NCI-H524 (cell line): ENCODE measurements at regions not wholly inside any gene's neighbourhood (a gene's known extent, or its start where the extent isn't known, plus 50 kb on each side); places are given as distances from the start of the nearest gene placed in this dataset.
A peak's percentile ranks its signal among the peaks of the same experiment; 100 is the strongest.

Experiments used
- DNase-seq, 2 experiments: peaks; one replicate each; lab custom pipeline; 2025; lab: John Stamatoyannopoulos, UW

DNA sequence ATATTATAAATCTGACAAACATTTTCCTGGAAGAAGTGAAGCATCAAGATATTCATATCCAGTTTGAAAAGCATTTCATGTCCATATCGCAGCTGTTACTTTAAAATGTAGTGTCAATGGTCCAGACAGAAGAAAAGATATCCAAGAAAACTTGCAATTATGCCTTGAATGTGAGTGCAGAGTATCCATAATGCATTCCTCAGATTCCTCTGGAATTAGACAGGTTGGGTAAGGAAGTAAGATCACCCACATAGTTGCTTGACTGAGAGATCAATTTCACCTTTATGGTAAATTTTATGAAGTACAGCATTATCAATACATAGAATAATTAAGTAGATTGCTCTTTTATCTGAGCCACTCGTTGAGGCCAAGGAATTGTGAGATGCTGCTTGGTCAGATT lies 327.0 kb upstream of the SLITRK5 start:
- no peak for DNase-seq

DNA sequence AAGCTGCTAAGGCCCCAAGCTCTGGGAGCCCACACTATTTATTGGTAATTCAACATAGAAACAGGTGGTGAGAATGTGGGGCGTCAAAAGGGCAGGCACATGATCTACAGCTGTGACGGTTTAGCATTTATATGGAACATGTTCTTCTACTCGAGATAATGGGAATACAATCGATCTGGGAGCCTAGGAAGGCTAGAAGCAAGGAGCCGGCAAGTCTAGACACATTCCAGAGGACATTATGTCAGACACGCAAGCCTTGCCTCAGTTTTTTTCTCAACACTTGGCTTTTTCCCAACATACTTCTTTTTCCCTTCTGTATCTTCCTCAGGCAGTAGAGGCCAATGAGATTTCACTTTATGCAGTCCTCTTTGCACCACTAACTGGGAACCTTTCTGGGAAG lies 315.7 kb upstream of the SLITRK5 start:
- no peak for DNase-seq

DNA sequence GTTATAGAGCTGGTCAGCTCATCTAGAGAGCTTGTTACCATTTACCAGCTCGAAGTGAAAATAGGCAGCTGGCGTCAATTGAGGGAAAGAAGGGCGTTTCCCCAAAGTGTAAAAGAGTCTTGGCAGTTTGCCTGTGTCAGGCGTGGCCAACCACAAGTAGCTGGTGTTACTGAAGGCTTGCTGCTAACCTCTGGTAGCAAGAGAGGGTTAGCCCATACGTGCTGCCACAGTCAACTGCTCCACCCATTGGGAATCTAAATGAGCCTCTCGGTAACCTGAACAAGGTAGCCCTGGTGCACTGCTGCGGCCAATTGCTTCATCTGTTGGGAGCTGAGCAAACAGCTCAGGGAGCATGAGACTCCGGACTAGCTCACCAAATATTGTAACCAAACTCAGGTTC lies 314.9 kb upstream of the SLITRK5 start:
- DNase-seq: no peak

DNA sequence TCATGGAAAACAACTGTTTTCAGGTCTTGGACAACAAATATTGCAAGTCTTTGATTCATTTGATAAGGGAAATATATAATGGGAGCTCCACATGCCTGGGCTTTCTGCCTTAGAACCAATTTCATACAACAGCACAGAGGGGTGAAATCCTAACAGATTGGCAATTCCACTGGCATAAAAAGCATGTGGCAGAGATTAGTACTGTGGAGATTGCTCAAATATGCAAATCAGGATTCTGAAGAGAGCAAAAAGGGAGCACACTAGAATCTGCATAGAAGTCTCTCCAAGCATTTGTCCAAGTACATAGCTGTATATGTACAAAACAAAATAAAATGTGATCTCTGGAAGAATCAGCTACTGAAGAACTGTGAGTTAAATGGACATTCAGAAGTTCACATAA lies 312.9 kb upstream of the SLITRK5 start:
- peak; percentile 2 to 39 for DNase-seq

DNA sequence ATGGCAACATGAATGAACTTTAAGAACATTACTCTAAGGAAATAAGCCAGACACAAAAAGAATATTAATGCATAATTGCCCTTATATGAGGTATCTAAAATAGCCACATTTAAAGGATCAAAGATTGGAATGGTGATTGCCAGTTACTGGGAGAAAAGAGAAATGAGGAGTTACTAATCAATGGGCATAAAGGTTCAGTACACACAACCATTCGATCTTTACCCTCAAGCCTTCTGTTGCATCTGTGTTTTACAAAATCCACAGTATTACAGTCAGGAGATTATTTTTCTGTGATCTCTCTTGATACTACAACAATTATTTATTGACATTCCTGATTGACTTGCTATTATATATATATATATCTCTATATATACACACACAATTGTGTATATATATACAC lies 310.0 kb upstream of the SLITRK5 start:
- DNase-seq: no peak

DNA sequence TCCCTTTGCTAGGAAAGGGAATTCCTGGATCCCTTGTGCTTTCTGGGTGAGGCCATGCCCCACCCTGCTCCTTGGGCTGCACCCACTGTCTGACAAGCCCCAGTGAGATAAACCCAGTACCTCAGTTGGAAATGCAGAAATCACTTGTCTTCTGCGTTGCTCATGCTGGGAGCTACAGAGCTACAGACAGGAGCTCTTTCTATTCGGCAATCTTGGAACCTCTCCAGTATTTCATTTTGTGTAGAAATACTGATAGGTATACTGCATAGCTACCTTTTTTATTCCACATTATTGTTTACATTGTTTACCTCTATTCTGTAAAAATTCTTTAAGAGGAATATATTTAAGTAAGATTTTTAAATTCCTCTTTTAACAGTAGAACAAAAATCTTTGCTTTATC lies 302.5 kb upstream of the SLITRK5 start:
- DNase-seq: no peak

DNA sequence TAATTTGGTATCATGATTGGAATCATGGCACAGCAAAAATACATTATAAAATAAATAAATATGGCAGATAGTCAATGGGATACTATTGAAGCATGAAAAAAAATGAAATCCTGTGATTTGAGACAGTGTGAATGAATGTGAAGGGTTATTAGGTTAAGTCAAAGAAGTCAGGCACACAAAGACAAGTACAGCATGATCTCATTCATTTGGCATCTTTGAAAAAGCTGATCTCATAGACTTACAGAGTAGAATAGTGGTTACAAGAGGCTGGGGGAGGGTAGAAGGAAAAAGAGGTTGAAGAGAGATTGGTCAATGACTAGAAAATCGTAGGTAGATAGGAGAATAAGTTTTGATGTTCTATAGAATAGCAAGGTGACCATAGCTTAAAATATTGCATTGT lies 295.1 kb upstream of the SLITRK5 start:
- no peak for DNase-seq

DNA sequence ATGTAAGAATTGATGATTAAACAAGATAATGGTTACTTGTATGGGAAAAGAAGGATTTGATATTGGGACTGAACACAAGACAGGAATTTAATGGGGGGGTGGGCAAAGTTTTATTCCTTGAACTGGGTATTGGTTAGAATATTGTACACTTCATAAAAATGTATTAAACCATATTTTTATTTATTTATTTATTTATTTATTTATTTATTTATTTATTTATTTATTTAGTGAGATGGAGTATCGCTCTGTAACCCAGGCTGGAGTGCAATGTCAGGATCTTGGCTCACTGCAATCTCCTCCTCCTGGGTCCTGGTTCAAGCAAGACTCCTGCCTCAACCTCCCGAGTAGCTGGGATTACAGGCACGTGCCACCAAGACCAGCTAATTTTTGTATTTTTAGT lies 287.1 kb upstream of the SLITRK5 start:
- DNase-seq: no peak

DNA sequence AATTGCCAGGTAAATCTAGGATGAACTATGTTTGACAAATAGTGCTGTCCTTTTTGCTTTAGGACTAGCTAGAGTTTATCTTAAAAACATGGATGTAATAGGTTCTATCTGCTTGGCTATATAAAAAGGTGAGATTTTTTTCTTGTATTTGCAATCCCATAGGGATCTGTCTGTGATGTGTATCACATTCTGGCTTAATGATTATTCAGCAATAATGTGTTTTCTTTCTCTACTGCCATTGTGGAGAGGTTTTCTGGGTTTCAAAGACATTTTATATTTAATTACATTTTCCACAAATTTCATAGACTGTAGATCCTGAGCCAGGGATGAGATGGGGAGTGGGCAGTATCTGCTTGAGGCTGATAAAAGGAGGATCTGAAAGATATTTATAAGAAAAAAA lies 277.8 kb upstream of the SLITRK5 start:
- no peak for DNase-seq

DNA sequence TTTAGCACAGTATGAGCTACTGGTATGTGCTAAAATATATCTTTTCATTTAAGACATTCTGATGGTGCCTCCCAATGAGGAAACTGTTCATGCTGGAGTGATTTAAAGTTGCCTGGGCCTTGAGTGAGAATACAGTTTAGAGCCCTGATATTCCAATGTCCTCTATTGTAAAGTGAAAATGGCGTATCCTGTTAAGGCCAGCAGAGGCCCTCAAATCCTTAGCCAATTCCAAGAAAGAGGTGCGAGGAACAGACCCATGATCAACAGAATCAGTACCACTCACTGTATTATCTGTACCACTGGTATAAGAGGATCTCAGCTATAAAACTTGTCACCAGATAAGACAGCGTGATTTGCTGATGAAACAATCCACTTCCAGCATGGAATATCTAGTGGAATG lies 273.1 kb upstream of the SLITRK5 start:
- no peak for DNase-seq

DNA sequence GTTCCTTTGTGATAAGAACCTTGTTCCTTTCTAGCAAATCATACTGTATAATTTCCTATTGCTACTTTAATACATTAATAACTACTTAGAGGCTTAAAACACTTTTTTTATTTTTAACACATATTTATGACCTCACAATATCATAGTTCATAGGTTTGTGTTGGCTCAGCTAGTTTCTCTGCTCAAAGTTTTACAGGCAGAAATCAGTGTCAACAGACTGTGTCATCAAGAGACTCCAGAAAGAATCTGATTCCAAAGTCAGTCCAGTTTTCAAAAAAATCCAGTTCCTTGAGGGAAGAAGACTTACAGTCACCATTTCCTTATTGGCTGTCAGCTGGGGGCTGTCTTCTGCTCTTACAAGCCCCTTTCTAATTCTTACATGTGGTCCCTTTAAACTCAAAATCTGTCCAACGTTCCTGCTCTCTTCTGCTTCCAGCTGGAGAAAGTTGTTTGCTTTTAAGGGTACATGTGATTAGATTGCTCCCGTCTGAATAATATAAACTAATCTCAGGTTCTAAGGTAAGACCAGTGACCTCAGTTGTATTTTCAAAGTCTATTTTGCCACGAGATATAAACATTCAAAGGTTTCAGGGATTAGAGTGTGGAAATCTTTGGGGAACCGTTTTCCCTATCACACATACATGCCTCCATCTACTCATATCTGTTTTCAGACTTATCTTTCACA lies 267.3 kb upstream of the SLITRK5 start:
- DNase-seq: no peak

DNA sequence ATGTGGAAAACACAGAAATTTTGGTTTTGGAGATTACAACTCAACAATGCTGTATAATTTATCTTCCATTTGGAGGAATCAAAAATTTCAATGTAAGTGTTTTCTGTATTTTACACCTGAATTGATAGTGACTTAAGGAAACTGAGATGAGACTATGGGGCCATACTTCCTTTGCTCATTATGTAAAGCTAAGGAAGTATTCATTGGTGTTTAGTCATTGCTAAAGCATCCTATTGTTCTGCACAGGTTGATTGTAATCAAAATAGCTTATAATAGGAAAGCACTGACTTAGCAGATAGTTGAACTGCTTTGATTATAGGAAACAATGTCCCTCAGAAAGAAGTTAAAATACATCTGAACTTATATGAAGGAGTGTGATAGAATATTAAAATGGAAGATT lies 244.4 kb upstream of the SLITRK5 start:
- DNase-seq: no peak

DNA sequence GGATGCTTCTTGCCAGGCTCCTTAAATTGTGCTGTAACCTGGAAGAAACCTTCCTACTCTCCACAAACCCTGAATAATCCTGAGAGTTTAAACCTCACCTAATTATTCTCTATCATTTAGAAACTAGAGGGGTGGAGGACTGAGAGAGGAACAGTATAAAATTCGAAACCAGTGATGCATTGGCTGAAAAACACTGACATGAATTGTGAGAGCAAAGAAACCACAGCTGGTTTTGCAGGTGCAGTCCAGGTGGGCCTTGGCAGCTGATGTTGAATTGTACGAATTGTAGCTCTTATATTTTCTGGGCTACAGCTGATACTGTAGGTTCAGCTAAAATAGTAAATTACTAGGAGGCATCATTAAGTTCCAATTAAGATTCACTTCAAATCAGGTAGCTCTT lies 227.0 kb upstream of the SLITRK5 start:
- DNase-seq: no peak

DNA sequence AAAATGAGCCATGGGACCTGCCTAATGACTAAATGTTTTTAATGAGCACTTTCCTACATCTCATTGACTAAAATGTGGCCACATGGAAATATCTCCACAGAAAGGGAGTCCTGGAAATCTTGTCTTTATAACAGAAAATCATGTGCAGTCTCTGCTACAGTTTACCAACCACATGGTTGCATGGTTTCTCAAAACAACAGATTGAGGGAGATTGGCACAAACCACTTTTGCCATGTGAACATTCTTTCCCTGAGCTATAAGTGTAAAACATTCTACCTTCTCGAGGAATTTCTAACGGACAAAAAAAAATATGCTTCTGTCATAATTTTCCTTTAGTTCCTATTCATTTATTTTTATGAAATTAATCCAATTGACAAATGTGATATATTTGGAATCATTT lies 218.9 kb upstream of the SLITRK5 start:
- peak; percentile 2 to 14 for DNase-seq

DNA sequence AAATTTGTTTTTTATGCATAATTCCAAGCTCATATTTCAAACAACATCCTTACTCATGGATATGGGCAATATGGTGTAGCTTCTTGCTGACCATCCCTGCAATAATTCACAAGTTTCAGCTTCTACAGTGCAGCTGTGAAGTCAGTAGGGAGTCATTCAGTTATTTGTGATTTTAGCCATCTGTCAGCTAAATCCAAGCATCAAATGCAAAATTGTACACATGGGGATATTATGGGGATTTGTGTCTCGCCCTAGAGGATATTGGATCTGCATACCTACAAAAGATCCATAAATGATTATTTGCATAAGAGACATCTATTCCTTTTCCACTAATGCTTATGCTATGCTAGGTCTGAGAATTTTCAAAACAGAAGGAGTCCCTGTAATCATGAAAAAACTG lies 217.9 kb upstream of the SLITRK5 start:
- DNase-seq: peak; percentile 28 to 80

DNA sequence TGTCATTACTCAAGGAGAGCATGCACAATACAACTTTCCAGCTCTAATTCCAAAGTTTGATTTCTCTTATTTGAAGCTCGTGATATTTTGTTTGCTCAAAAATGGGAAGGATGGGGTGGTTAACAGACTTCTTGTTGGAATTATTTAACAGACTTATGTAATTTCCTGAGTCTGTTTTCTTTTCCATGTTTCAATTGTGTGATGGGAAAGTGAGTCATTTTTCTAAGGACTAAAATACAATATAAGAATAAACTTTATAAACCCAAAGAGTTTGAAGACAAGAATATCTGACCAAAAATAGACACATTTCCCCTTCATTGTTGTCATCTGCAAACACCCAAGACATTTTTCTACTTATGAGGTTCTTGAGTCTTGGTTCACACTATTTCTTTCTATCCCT lies 211.8 kb upstream of the SLITRK5 start:
- no peak for DNase-seq

DNA sequence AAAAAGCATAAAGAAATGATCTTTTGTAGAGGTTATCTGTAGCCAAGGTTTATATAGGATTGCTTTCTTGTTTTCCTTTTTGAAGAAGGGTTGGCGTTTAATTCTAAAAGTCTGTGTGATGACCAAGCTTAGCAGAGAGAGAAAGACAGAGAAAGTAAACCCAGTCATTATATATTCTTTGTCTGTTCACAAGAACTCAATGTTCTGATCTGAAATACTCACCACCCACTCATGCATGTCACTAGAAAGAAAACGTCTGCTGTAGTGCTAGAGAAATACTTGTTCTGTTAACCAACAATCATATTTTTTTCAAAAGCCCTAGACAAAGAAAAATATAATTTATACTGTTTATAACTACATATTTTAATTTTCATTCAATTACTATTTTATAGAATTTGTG lies 173.7 kb upstream of the SLITRK5 start:
- DNase-seq: no peak

DNA sequence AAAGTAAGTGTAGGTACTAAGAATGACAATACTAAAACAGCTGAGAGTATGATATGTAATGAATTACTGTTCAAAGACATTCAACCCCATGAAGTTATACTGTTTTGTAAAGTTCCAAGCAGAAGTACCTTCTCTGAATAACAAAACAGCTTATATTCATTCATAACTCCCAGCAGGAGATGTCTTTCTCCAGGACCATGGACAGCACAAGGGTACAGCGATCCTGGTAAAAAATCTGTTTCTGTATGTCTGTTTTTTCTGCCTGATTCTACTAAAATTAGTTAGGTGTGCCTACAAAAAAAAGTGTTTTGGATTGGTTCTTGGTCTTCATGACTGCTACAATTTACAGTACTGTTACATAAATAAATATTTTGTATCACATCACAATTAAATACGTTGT lies 172.5 kb upstream of the SLITRK5 start:
- no peak for DNase-seq

DNA sequence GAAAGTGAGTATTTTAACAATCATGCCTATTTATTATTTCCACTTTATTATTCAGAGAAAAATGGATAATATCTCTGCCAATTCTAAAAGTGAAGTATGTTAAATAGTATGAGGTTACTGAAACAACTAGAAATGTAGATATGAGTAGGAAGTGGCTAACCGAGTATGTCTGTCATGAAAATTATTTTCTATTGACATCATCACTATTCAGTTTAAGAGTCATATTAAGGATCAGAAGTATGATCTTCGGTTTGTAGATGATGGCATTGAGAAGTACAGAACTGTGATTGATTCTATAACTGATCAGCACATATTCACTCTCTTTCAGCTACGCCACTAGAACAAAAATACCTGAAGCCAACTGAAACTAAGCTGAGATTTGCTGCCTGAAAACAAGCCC lies 146.4 kb upstream of the SLITRK5 start:
- no peak for DNase-seq

DNA sequence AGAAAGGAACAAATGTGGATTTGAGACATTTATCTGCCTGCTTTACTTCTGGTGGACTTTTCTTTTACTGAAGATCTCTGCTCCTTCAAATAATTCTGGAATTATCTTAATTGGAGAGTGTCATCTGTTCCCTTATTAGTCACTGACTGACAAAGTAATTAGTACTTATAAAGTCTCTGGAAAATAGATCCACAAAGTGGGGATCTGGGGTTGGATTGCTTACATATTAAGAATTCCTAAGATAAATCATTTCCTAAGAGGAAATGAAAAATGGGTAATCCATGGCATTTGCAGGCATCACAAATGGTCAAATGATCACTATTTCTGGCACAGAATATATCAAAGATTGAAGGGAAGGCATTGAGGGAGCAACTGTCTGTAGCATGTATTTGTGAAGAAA lies 137.4 kb upstream of the SLITRK5 start:
- DNase-seq: peak in 1 of 2 experiments; percentile 4

DNA sequence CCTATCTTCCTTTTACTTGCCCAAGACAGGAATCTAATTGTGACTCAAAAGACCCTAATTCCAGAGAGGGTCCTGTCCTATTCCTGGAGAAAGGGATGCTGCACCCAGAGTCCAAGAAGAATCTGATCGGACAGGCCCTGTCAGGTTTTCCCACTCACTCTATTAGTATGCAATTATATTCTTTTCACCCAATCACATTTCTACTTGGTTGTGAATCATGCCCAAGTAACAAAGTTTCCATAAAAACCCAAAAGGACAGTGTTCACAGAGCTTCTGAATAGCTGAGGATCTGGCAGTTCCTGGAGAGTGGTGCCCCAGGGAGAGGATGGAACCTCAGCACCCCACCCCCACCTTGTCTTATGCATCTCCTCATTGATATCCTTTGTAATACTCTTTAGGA lies 135.3 kb upstream of the SLITRK5 start:
- DNase-seq: no peak

DNA sequence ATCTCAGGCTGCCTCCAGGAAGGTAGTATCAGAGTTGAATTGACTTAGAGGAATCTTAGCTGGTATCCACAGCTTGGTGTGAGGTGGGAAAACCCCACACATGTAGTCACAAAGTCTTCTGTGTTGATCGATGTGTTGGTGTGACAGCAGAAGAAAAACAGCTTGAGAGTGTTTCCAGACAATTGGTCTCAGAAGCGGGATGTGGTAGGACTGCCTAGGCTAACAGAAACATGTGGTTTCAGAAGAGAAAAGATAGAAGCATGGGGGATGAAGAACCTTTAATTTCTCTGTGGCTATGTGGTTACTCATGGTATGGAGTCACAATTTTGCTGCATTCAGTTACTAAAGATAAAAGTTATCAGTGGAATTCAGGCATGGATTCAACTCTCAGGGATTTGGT lies 134.7 kb upstream of the SLITRK5 start:
- DNase-seq: no peak

DNA sequence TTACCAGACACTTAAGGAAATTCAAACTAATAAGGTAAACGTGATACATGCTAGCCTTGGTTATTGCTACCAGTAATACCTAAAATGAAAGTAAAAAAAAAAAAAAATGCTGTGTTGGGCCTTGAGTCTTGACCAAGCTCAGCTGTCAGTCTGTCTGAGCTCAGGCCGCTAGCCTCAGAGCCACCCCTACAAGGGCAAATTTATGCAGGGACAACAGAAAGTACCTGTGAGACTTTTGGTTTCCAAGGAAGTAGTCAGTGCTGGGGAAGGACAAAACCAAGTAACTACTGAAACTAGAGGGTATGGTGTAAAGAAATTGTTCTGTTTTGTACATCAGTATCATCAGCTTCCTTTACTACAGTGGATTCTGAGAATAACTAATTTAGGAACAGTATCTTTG lies 134.3 kb upstream of the SLITRK5 start:
- no peak for DNase-seq

DNA sequence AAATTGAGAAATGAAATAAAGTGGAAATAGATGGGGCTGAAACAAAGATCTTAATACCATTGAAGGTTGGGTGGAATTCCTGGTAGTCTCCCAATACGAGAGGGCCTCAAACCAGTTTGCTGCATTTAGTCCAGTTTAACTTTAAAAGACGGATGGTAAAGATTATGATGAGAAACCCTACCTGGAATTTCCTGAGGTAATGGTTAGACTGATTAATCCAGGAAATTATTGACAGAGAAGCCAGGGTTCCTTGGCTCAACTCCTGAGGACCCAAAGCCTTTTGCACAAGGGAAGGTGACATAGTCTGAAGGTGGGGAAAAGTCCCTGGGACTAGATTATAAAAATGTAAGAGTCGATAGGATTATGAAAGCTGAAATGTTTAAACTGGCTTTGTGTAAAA lies 133.2 kb upstream of the SLITRK5 start:
- no peak for DNase-seq
